GM21529 (cell line): ENCODE measurements at regions not wholly inside any gene's neighbourhood (a gene's known extent, or its start where the extent isn't known, plus 50 kb on each side); places are given as distances from the start of the nearest gene placed in this dataset.

ENCODE experiments used
- ATAC-seq: cut with Tn5 transposase; IDR thresholded peaks from one replicate; pipeline ENCODE4 v1.9.1; 2021; ENCODE audit not compliant: unreplicated experiment

GRCh38 chr4:161133586-161134276, 1030.1 kb downstream of the FSTL5 start:
- no peak for ATAC-seq

GRCh38 chr4:161132715-161133425, 1030.9 kb downstream of the FSTL5 start:
- ATAC-seq, result peak; percentile 79

- ATAC-seq, result no peak
Measured at GRCh38 chr4:161121451-161121850, 1042.3 kb downstream of the FSTL5 start.

GRCh38 chr4:161101881-161102280, 1061.9 kb downstream of the FSTL5 start:
- ATAC-seq, result no peak

GRCh38 chr4:161097821-161098220, 1066.0 kb downstream of the FSTL5 start:
- ATAC-seq, result no peak

- no peak for ATAC-seq
Measured at GRCh38 chr4:161061046-161061445, 1102.8 kb downstream of the FSTL5 start.
